ENCODE measurements at regions not wholly inside any gene's neighbourhood (a gene's known extent, or its start where the extent isn't known, plus 50 kb on each side); places are given as distances from the start of the nearest gene placed in this dataset.

DNA sequence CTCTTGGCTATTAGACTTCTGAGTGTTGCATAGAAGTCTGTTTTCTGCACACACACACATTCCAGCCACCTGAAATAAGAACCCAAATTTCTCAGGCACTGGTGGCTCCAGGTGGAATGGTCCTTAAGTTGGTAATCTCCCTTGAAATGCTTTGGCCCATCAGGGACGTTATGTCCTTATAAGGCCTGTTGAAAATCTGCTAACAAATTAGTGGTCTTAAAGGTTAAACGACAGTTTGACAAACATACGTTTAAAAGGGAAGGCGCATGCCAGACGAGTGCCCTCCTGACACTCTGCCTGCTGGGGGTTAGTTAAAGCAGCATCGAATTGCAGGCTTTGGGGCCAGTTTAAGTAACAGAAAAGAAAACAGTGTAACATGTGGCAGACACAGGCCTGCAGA lies 125.0 kb downstream of the TBX22 start:
- H3K56ac ChIP-seq (replicated peaks; ENCODE audit: insufficient read length, low read depth, low read length): no peak overlapping the region
- no peak for DNase-seq (ENCODE audit: low read depth in 1 of 2, low spot score in 2 of 2)
- no peaks in the 10 kb centered on the region for H3K23me2 ChIP-seq (ENCODE audit: low read depth, low read length)
- H3K27ac ChIP-seq (ENCODE audit: low read depth, low read length): no peak overlapping the region
- H3K9ac ChIP-seq (replicated peaks in 1 of 4; ENCODE audit: extremely low read depth in 1 of 4, low read depth in 3 of 4, low read length in 3 of 4): no peak overlapping the region
- no peak overlapping the region for H2BK20ac ChIP-seq (ENCODE audit: low read length)
- no peaks in the 10 kb centered on the region for H3K79me1 ChIP-seq (ENCODE audit: low read depth, low read length)
- H3K4me1 ChIP-seq (replicated peaks in 1 of 4; ENCODE audit: control insufficient read depth in 3 of 4, insufficient read depth in 4 of 4, low read length in 3 of 4): peaks cover 0 to 4% (median 0%) of the 10 kb centered on the region in 4 experiments; a peak in 2 of 7 replicates
- no peaks in the 10 kb centered on the region for H3K36me3 ChIP-seq (ENCODE audit: control insufficient read depth in 2 of 4, insufficient read depth in 4 of 4, low read length in 3 of 4)
- H4K5ac ChIP-seq (ENCODE audit: insufficient read length, low read depth, low read length): no peak overlapping the region
- H4K91ac ChIP-seq (replicated peaks; ENCODE audit: insufficient read length, low read length): no peak overlapping the region
- FAIRE-seq: peak; percentile 63
- no peak overlapping the region for H2BK15ac ChIP-seq (ENCODE audit: low read length)
- no peak overlapping the region for H3K4me2 ChIP-seq (ENCODE audit: insufficient read depth in 1 of 2, low read depth in 2 of 2, low read length in 2 of 2)
- no peak overlapping the region for H3K4ac ChIP-seq (replicated peaks; ENCODE audit: insufficient read length, low read depth, low read length)
- H2AK5ac ChIP-seq (ENCODE audit: low read depth, low read length): no peak overlapping the region
- H3K14ac ChIP-seq (ENCODE audit: insufficient read length): no peak overlapping the region
- no peaks in the 10 kb centered on the region for H4K20me1 ChIP-seq (replicated peaks in 1 of 2; ENCODE audit: control insufficient read depth in 1 of 2, insufficient read depth in 2 of 2, low read length in 2 of 2)
- H3K18ac ChIP-seq (ENCODE audit: extremely low read depth, low read length): no peak overlapping the region
- POLR2A ChIA-PET (ENCODE audit: partially characterized antibody): no interaction called here
- no peak overlapping the region for H4K8ac ChIP-seq (ENCODE audit: extremely low read depth, insufficient read depth, low read length)
- no peak overlapping the region for H2BK5ac ChIP-seq (ENCODE audit: low read depth, low read length)
- no peak overlapping the region for H3K23ac ChIP-seq (ENCODE audit: insufficient read length)
- H2AFZ ChIP-seq (ENCODE audit: low read length): peak overlapping the region; percentile 76
- H3K9me3 ChIP-seq (ENCODE audit: insufficient read depth in 2 of 2, low read depth in 1 of 2, low read length in 1 of 2): no peaks in the 10 kb centered on the region
- H3K27me3 ChIP-seq (replicated peaks in 1 of 4; ENCODE audit: control insufficient read depth in 3 of 4, extremely low read depth in 1 of 4, insufficient read depth in 3 of 4, low read length in 3 of 4): no peaks in the 10 kb centered on the region
- WGBS, 2 experiments (ENCODE audit: extremely low coverage in 1 of 2, insufficient coverage in 1 of 2, insufficient read length in 1 of 2, insufficient replicate concordance in 2 of 2, low coverage in 1 of 2, low lambda C conversion rate in 2 of 2, missing lambda C conversion rate in 1 of 2): 49% methylated on average over 6 of the region's 6 CpGs; no CpG with 5 or more reads in 1 of the 2 experiments
- CTCF ChIA-PET (ENCODE audit: partially characterized antibody): no interaction called here
- H2BK120ac ChIP-seq (replicated peaks; ENCODE audit: low read depth, low read length): no peak overlapping the region
- H3K79me2 ChIP-seq (ENCODE audit: control insufficient read depth in 1 of 2, insufficient read depth in 2 of 2, low read length in 2 of 2): no peaks in the 10 kb centered on the region
- H3K4me3 ChIP-seq (ENCODE audit: extremely low read depth in 1 of 4, insufficient read depth in 2 of 4, low read depth in 3 of 4, low read length in 4 of 4): no peak overlapping the region
- H2BK12ac ChIP-seq (ENCODE audit: low read depth, low read length): no peak overlapping the region
- no peak for TF ChIP-seq BRCA1 (IDR thresholded peaks at IDR 0.05; ENCODE audit: low read depth, low read length)
- no peak for TF ChIP-seq HDAC2 (IDR thresholded peaks at IDR 0.05; ENCODE audit: borderline replicate concordance in 1 of 2, low read depth in 2 of 2, low read length in 2 of 2)
